ENCODE measurements at regions not wholly inside any gene's neighbourhood (a gene's known extent, or its start where the extent isn't known, plus 50 kb on each side); places are given as distances from the start of the nearest gene placed in this dataset.
"Not testable (repeated sequence)": the region's sequence is repeated elsewhere in the genome, so short reads cannot be mapped to it uniquely, and the experiment has no call there.

- DNase-seq (ENCODE audit: low spot score); H4K20me1 ChIP-seq (ENCODE audit: insufficient read depth, low read length); H3K79me2 ChIP-seq (ENCODE audit: insufficient read depth, low read length); CTCF ChIA-PET (ENCODE audit: low intra/inter-chr PET ratio, low total read pairs); H3K27me3 ChIP-seq (ENCODE audit: control insufficient read depth in 1 of 2, insufficient read depth in 2 of 2, low read length in 2 of 2); in situ Hi-C loops (cut with HindIII; ENCODE audit: extremely low pct_ligation_motif_present, low pct_unique_long_range_greater_than_20kb); H3K4me1 ChIP-seq (ENCODE audit: insufficient read depth, low read length); H3K4me3 ChIP-seq (replicated peaks in 1 of 3; ENCODE audit: insufficient read depth in 1 of 3, low read depth in 2 of 3, low read length in 3 of 3); POLR2A ChIA-PET; H3K4me2 ChIP-seq (ENCODE audit: low read depth, low read length); H3K27ac ChIP-seq (ENCODE audit: extremely low read length, insufficient read depth, low read length); FAIRE-seq; H3K9ac ChIP-seq (ENCODE audit: insufficient read depth, low read depth, low read length); H3K36me3 ChIP-seq (replicated peaks in 1 of 2; ENCODE audit: control insufficient read depth in 1 of 2, insufficient read depth in 2 of 2, low read length in 2 of 2); H2AFZ ChIP-seq (ENCODE audit: low read length); intact Hi-C loops (cut with micrococcal nuclease; ENCODE audit: unreplicated experiment); BruUV-seq (replicated peaks): not testable (repeated sequence)
- WGBS (ENCODE audit: low lambda C conversion rate), result 22% methylated on average over 8 of the region's 8 CpGs
- ATAC-seq, result peak; percentile 54; the same call in 2 of the 3 replicates
- H3K9me3 ChIP-seq (ENCODE audit: low read length), result peaks cover 41% of the 10 kb centered on the region
Observed at GRCh38 chr4:49141955-49142354, 155.9 kb downstream of the CWH43 start.

- FAIRE-seq; BruUV-seq (replicated peaks); H2AFZ ChIP-seq (ENCODE audit: low read length); in situ Hi-C loops (cut with HindIII; ENCODE audit: extremely low pct_ligation_motif_present, low pct_unique_long_range_greater_than_20kb); DNase-seq (ENCODE audit: low spot score); H3K27me3 ChIP-seq (ENCODE audit: control insufficient read depth in 1 of 2, insufficient read depth in 2 of 2, low read length in 2 of 2); H3K4me2 ChIP-seq (ENCODE audit: low read depth, low read length); H3K27ac ChIP-seq (ENCODE audit: extremely low read length, insufficient read depth, low read length); H3K79me2 ChIP-seq (ENCODE audit: insufficient read depth, low read length); CTCF ChIA-PET (ENCODE audit: low intra/inter-chr PET ratio, low total read pairs); H3K36me3 ChIP-seq (replicated peaks in 1 of 2; ENCODE audit: control insufficient read depth in 1 of 2, insufficient read depth in 2 of 2, low read length in 2 of 2); H3K9ac ChIP-seq (ENCODE audit: insufficient read depth, low read depth, low read length); H4K20me1 ChIP-seq (ENCODE audit: insufficient read depth, low read length); H3K4me1 ChIP-seq (ENCODE audit: insufficient read depth, low read length); intact Hi-C loops (cut with micrococcal nuclease; ENCODE audit: unreplicated experiment); POLR2A ChIA-PET; H3K4me3 ChIP-seq (replicated peaks in 1 of 3; ENCODE audit: insufficient read depth in 1 of 3, low read depth in 2 of 3, low read length in 3 of 3): not testable (repeated sequence)
- 5% methylated on average over 7 of the region's 7 CpGs for WGBS (ENCODE audit: low lambda C conversion rate)
- H3K9me3 ChIP-seq (ENCODE audit: low read length), result peaks cover 89% of the 10 kb centered on the region
- ATAC-seq, result peak; percentile 70
Observed at GRCh38 chr4:49147143-49147542, 161.1 kb downstream of the CWH43 start.

DNA sequence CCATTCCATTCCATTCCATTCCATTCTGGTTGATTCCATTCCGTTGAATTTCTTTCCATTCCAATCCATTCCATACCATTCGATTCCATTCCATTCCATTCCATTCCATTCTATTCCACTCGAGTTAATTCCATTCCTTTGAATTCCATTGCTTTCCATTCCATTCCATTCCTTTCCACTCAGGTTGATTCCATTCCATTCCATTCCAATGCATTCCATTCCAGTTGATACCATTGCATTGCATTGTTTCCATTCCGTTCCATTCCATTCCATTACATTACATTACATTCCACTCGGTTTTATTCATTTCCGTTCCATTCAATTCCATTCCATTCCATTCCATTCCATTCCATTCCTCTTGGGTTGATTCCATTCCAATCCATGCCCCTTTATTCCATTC, 161.5 kb downstream of the CWH43 start:
- H3K9me3 ChIP-seq (ENCODE audit: low read length), result peaks cover 93% of the 10 kb centered on the region
- CTCF ChIA-PET (ENCODE audit: low intra/inter-chr PET ratio, low total read pairs); H3K27me3 ChIP-seq (ENCODE audit: control insufficient read depth in 1 of 2, insufficient read depth in 2 of 2, low read length in 2 of 2); POLR2A ChIA-PET; H3K4me1 ChIP-seq (ENCODE audit: insufficient read depth, low read length); H4K20me1 ChIP-seq (ENCODE audit: insufficient read depth, low read length); H3K79me2 ChIP-seq (ENCODE audit: insufficient read depth, low read length); H3K4me2 ChIP-seq (ENCODE audit: low read depth, low read length); H3K4me3 ChIP-seq (replicated peaks in 1 of 3; ENCODE audit: insufficient read depth in 1 of 3, low read depth in 2 of 3, low read length in 3 of 3); H2AFZ ChIP-seq (ENCODE audit: low read length); ATAC-seq; BruUV-seq (replicated peaks); intact Hi-C loops (cut with micrococcal nuclease; ENCODE audit: unreplicated experiment); DNase-seq (ENCODE audit: low spot score); FAIRE-seq; in situ Hi-C loops (cut with HindIII; ENCODE audit: extremely low pct_ligation_motif_present, low pct_unique_long_range_greater_than_20kb); H3K27ac ChIP-seq (ENCODE audit: extremely low read length, insufficient read depth, low read length); H3K9ac ChIP-seq (ENCODE audit: insufficient read depth, low read depth, low read length); H3K36me3 ChIP-seq (replicated peaks in 1 of 2; ENCODE audit: control insufficient read depth in 1 of 2, insufficient read depth in 2 of 2, low read length in 2 of 2): not testable (repeated sequence)
- TF ChIP-seq FOXK2 (IDR thresholded peaks at IDR 0.05), result 0 out of 2 replicates have a peak, but pooled peaks have one; percentile 14
- 3% methylated on average over 6 of the region's 6 CpGs for WGBS (ENCODE audit: low lambda C conversion rate)

GRCh38 chr4:49149006-49149975, 163.2 kb downstream of the CWH43 start:
- H3K27me3 ChIP-seq (ENCODE audit: control insufficient read depth in 1 of 2, insufficient read depth in 2 of 2, low read length in 2 of 2); H3K9ac ChIP-seq (ENCODE audit: insufficient read depth, low read depth, low read length); POLR2A ChIA-PET; H3K27ac ChIP-seq (ENCODE audit: extremely low read length, insufficient read depth, low read length); intact Hi-C loops (cut with micrococcal nuclease; ENCODE audit: unreplicated experiment); BruUV-seq (replicated peaks); H3K4me2 ChIP-seq (ENCODE audit: low read depth, low read length); H3K36me3 ChIP-seq (replicated peaks in 1 of 2; ENCODE audit: control insufficient read depth in 1 of 2, insufficient read depth in 2 of 2, low read length in 2 of 2); H3K79me2 ChIP-seq (ENCODE audit: insufficient read depth, low read length); H2AFZ ChIP-seq (ENCODE audit: low read length); in situ Hi-C loops (cut with HindIII; ENCODE audit: extremely low pct_ligation_motif_present, low pct_unique_long_range_greater_than_20kb); FAIRE-seq; H3K4me3 ChIP-seq (replicated peaks in 1 of 3; ENCODE audit: insufficient read depth in 1 of 3, low read depth in 2 of 3, low read length in 3 of 3); H3K4me1 ChIP-seq (ENCODE audit: insufficient read depth, low read length); CTCF ChIA-PET (ENCODE audit: low intra/inter-chr PET ratio, low total read pairs); H4K20me1 ChIP-seq (ENCODE audit: insufficient read depth, low read length): not testable (repeated sequence)
- H3K9me3 ChIP-seq (ENCODE audit: low read length), result peaks cover 98% of the 10 kb centered on the region
- WGBS (ENCODE audit: low lambda C conversion rate), result 7% methylated on average over 21 of the region's 21 CpGs
- ATAC-seq (peak; percentile 91), DNase-seq (ENCODE audit: low spot score) (peak; percentile 80)
